ENCODE measurements at regions not wholly inside any gene's neighbourhood (a gene's known extent, or its start where the extent isn't known, plus 50 kb on each side); places are given as distances from the start of the nearest gene placed in this dataset.
"Not testable (repeated sequence)": the region's sequence is repeated elsewhere in the genome, so short reads cannot be mapped to it uniquely, and the experiment has no call there.

GRCh38 chr2:131756141-131756907 is 228.6 kb downstream of the CCDC74A start:
- DNase-seq = no peak

- DNase-seq = not testable (repeated sequence)
Observed at GRCh38 chr2:131758941-131759340, 231.3 kb downstream of the CCDC74A start.

- not testable (repeated sequence) for DNase-seq
Observed at GRCh38 chr2:131774955-131775555, 247.4 kb downstream of the CCDC74A start.

- DNase-seq = not testable (repeated sequence)
Observed at GRCh38 chr2:131775903-131776506, 248.3 kb downstream of the CCDC74A start.

DNA sequence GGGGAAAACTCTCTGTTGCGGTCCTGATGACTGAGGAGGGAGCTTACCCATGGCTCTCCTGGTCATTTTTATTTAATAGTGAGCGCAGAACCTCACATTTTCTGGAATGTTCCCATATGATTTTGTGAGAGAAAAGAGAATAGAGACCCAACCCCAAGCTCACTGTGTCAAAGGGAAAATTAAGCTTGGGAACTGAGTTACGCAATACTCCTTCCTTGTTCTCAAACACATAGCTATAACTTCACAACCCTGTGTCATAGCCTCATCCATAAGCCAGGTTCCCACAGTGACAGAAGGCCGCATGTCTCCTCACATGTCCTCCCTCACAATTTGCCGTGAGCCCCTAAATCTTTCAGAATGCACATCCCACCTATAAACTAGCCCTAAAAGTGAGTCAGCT is 252.8 kb downstream of the CCDC74A start:
- DNase-seq = not testable (repeated sequence)

- no peak for DNase-seq
Observed at GRCh38 chr2:131801210-131801744, 273.6 kb downstream of the CCDC74A start.

DNA sequence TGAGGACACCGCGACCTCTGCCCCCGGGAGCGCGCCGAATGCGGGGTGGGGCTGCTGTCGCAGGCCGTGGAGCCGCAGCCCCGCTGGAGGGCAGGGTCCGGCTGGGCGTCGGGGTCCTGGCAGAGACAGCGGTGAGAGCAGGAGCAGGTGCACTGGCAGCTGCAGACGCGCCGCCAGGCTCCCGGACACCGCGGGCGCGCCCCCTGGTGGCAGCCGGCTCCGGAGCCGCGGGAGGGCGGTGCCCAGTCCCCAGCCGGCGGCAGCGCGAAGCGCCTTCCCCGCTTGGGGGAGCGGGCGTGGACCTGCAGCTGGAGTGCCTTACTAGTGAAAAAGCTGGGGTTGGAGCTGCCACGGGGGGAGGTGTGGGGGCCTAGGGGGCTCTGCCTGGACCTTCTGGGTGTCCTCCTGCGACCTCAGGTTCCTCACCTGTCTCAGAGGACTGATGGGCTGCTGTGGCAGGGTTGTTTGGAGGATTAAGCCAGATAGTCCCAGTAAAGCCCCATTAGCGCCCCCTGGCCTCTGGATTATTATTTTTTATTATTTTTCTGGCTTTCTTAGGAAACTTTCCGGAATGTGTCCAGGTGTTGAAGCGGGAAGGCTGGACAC is 274.2 kb downstream of the CCDC74A start:
- peak; percentile 85 for DNase-seq

DNA sequence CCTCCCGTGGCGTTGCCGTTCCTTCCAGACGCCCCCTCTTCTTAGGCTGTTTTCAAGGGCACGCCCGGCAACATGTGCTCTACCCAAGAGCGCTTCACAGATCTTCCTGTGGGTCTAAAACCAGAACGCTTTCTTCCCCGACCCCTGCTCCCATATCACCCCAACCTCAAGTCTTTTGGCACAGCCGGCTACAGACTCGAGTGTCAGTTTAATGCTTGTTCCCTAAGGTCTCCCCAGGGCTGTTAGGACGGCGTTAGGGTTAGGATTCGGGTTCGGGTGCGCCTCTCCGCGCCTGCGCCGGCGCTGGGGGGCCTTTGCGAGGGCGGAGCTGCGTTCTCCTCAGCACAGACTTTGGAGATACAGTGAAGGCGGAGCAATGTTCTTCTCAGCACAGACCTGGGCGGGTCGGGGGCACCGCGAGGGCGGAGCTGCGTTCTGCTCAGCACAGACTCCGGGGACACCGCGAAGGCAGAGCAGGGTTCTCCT is 274.7 kb downstream of the CCDC74A start:
- DNase-seq = peak; percentile 45

DNA sequence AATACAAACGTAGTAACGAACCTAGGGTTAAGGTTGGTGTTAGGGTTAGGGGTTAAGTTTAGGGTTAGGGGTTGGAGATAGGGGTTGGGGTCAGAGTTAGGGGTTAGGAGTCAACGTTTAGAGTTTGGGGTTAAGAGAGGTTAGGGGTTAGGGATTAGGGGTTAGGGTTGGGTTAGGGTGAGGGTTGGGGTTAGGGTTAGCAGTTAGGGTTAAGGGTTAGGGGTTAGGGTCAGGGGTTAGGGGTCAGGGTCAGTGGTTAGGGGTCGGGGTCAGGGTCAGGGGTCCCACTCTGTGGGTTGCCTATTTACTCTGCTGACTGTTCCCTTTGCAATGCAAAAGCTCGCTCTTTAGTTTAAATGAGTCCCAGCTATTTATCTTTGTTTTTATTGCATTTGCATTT is 275.5 kb downstream of the CCDC74A start:
- DNase-seq = not testable (repeated sequence)

DNA sequence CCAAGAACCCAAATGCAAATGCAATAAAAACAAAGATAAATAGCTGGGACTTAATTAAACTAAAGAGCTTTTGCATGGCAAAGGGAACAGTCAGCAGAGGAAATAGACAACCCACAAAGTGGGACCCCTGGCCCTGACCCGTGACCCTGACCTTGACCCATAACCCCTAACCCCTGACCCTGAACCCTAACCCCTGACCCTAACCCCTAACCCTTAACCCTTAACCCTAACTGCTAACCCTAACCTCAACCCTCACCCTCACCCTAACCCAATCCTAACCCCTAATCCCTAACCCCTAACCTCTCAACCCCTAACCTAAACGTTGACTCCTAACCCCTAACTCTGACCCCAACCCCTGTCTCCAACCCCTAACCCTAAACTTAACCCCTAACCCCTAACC is 284.9 kb downstream of the CCDC74A start:
- not testable (repeated sequence) for DNase-seq

DNA sequence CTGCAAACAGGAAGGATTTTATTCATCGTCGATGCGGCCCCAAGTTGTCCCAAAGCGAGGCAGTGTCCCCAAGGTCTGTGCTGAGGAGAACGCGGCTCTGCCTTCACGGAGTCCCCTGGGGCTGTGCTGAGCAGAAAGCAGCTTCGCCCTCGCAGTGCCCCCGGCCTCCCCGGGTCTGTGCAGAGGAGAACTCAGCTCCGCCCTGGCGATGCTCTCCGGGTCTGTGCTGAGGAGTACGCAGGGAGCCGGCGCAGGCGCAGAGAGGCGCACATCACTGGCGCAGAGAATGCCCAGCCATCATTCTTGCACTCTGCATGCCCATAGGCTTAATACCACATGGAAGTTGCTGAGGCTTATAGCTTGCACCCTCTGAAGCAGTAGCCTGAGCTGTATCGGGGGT is 285.7 kb downstream of the CCDC74A start:
- not testable (repeated sequence) for DNase-seq

DNA sequence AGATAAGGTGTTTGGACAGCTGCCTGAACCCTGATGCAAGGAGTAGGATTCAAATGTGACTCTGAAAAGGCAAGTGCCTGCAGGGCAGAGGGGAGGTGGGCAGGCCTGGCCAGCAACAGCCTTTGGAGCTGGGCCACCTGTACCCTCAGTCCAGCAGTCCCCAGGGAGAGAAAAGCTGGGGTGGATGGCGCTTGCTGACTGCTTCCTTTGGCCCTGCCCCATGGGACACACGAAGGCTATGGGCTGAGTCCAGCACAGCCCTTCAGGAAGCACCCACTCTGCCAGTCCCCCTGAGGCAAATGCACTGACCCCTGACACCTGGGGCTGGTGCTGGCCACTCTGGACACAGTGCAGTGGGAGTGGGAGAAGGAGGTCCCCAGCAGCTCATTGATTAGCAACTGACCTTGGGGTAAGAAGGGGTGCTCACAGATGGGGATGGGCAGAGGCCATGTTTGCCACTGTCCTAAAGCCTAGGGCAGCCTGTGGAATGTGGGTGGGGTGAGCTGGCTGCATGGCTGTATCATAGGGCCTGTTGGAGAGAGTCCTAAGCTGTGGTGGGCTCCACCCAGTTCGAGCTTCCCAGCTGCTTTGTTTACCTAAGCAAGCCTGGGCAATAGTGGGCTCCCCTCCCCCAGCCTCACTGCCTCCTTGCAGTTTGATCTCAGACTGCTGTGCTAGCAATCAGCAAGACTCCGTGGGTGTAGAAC is 290.7 kb downstream of the CCDC74A start:
- not testable (repeated sequence) for DNase-seq

GRCh38 chr2:131822237-131822721 is 294.6 kb downstream of the CCDC74A start:
- DNase-seq = not testable (repeated sequence)

DNA sequence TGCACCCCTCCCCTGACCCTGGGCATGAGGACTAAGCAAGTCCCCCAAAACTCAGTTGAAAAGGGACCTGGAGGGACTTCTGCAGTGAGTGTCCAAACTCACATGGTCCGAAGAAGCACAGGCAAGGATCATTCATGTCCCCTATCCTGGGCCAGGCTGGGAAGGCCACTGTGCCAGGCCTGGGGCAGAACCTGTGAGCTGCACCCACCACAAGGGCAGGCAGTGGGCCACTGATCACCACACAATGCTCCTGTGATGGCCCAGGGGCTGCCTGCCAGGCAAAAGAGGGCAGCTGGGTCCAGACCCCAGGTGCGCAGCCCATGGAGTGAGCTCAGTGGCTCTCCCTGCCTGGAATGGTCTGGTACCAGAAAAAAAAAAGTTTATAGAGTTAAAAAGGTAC is 295.4 kb downstream of the CCDC74A start:
- not testable (repeated sequence) for DNase-seq

- not testable (repeated sequence) for DNase-seq
Observed at GRCh38 chr2:131824986-131825385, 297.3 kb downstream of the CCDC74A start.

DNA sequence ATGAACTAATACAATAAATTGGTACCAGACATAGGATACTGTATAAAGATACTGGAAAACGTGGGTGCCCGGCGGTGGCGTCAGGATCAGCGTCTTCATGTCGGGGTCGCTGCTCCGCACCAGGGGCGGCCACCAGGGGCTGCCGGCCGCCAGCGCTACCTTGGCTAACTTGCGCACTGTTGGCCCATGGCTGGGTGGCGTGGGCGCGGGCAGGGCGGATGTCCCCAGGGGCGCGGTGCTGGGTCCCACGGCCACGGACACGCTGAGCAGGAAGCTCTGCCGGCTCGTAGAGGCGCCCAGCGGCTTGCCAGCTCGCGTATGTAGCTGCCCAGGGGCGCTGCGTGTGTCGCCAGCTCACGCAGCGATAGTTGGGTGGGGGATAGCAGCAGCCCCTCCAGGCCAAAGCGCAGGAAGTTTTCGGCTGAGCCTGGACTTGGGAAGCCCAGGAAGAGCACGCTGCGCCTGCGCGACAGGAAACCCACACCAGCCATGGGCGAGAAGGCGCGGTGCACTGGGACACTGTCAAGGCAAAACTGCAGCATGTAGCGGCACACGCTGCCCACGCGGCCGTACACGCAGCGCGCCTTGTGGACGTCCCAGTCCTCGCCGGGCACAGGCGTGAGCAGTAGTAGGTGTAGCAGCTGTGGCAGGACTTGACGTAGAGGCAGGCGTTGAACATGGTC is 299.9 kb downstream of the CCDC74A start:
- DNase-seq = no peak

DNA sequence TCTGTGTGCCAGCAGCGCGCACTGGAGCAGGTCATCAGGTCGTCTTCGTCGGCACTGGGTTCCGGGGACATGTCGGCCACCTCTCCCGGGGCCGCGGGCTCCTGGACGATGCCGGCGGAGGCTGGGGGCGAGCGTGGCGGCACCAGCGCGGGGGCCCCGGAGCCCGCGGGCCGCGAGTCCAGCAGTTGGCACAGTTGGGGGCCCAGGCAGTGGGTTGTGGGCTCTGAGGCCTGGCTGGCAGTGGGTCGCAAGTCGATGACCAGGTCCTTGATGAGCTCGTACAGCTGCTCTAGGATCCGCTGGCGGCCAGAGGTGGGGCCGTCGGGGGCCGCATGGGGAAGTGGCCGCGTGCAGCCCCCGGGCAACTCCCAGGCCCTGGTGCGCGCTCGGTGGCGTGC is 300.5 kb downstream of the CCDC74A start:
- DNase-seq = no peak

- DNase-seq = not testable (repeated sequence)
Observed at GRCh38 chr2:131828633-131829455, 301.2 kb downstream of the CCDC74A start.

DNA sequence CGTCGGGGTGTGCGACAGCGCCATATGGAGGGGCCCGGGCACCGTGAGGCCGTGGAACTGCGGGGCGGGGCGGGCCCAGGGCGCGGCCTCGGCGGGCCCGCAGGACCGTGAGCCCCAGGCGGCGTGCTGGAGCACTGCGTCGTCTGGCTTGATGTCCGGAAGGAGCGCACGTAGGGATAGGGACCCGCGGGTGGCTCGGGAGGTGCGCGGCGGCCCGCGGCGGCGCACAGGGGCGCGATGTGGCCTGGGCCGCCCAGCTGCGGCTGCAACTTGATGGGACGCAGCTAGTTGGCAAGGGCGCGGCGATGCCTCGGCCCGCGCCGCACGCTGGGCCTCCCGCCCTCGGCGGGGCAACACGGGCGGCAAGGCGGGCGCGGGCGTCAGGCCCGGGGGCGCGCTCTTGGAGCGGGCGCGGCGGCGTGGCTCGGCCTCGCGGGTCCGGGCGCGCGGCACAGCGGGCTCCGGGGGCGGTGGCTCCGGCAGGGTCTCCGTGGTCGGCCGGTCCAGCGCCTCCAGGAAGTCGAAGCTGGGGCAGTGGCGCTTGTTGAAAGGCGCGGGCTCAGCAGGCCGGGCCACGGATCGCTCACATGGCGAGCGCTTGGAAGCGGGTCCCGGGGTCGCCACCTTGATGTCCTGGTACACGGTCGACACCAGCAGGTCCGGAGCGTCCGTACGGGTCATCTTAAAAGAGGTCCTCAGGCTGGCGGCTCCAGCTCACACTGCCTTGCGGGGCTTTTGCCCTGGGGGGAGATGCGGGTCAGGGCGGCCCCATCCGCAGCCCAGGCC is 302.0 kb downstream of the CCDC74A start:
- not testable (repeated sequence) for DNase-seq
